ENCODE measurements at regions not wholly inside any gene's neighbourhood (a gene's known extent, or its start where the extent isn't known, plus 50 kb on each side); places are given as distances from the start of the nearest gene placed in this dataset.

DNA sequence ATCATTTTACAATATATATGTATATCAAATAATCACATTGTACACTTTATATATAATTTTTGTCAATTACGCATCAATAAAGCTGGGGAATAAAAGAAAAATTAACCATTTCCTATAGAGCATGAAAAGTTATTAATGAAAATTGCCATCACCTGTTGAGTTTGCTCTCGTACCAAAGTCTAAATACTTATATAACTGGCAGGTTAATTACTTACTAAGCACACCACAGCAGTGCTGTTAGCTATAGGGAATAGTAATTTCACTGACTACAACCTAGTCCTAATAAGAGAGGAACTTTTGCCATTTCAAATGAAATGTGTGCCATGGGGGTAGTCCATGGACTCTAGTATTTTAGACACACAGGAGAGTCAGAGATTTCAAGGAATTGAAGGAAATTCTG, 176.9 kb upstream of the COL1A2 start:
- H3K4me1 Mint-ChIP-seq (ENCODE audit: low read depth, unreplicated experiment), result no peaks in the 10 kb centered on the region
- CTCF ChIA-PET, result no interaction called here
- DNase-seq, result no peak
- intact Hi-C loops (cut with micrococcal nuclease; ENCODE audit: unreplicated experiment), result no loop called here
- no peak overlapping the region for H3K27ac Mint-ChIP-seq (ENCODE audit: unreplicated experiment)
- TF ChIP-seq, protein P1, sequence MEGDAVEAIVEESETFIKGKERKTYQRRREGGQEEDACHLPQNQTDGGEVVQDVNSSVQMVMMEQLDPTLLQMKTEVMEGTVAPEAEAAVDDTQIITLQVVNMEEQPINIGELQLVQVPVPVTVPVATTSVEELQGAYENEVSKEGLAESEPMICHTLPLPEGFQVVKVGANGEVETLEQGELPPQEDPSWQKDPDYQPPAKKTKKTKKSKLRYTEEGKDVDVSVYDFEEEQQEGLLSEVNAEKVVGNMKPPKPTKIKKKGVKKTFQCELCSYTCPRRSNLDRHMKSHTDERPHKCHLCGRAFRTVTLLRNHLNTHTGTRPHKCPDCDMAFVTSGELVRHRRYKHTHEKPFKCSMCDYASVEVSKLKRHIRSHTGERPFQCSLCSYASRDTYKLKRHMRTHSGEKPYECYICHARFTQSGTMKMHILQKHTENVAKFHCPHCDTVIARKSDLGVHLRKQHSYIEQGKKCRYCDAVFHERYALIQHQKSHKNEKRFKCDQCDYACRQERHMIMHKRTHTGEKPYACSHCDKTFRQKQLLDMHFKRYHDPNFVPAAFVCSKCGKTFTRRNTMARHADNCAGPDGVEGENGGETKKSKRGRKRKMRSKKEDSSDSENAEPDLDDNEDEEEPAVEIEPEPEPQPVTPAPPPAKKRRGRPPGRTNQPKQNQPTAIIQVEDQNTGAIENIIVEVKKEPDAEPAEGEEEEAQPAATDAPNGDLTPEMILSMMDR (IDR thresholded peaks at IDR 0.05; ENCODE audit: unreplicated experiment), result no peak
- H3K36me3 Mint-ChIP-seq (ENCODE audit: insufficient read depth, unreplicated experiment), result no peaks in the 10 kb centered on the region
- H3K27me3 Mint-ChIP-seq (ENCODE audit: unreplicated experiment), result no peaks in the 10 kb centered on the region
- H3K4me3 Mint-ChIP-seq (ENCODE audit: low read depth, unreplicated experiment), result no peak overlapping the region
- no TSS peak for BruUV-seq (replicated peaks)
- no peaks in the 10 kb centered on the region for H3K9me3 Mint-ChIP-seq (ENCODE audit: low read depth, unreplicated experiment)

DNA sequence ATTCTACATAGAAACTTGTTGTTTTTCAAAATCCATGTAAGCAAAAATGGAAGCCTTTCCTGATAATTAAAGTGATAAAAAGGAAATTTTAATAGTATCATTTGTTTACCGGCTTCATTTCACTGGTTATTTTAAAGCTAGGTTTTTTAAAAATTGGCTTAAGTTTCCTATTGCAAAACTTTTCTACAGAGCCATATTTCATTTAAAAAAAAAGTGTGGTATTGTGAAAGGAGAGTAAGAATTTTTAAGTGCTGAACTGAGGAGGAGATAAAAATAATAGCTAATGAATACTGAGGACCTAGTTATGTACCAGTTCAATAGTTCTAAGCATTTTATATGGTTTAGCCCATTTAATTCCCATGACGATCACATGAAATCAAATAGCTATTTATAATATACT, 172.2 kb upstream of the COL1A2 start:
- Mint-ChIP-seq H3K27me3 (ENCODE audit: unreplicated experiment) (no peaks in the 10 kb centered on the region), H3K36me3 (ENCODE audit: insufficient read depth, unreplicated experiment) (no peaks in the 10 kb centered on the region), H3K4me1 (ENCODE audit: low read depth, unreplicated experiment) (no peaks in the 10 kb centered on the region), H3K27ac (ENCODE audit: unreplicated experiment) (no peak overlapping the region), H3K4me3 (ENCODE audit: low read depth, unreplicated experiment) (no peak overlapping the region), H3K9me3 (ENCODE audit: low read depth, unreplicated experiment) (no peaks in the 10 kb centered on the region)
- TF ChIP-seq, protein P1 (IDR thresholded peaks at IDR 0.05; ENCODE audit: unreplicated experiment), result no peak
- BruUV-seq (replicated peaks), result no TSS peak
- intact Hi-C loops (cut with micrococcal nuclease; ENCODE audit: unreplicated experiment), result loop anchor here (2.0 to 10.0 kb wide), 4 partner anchors 134 to 598 kb away; no protein-coding TSS in a partner anchor
- no peak for DNase-seq
- CTCF ChIA-PET, result no interaction called here

DNA sequence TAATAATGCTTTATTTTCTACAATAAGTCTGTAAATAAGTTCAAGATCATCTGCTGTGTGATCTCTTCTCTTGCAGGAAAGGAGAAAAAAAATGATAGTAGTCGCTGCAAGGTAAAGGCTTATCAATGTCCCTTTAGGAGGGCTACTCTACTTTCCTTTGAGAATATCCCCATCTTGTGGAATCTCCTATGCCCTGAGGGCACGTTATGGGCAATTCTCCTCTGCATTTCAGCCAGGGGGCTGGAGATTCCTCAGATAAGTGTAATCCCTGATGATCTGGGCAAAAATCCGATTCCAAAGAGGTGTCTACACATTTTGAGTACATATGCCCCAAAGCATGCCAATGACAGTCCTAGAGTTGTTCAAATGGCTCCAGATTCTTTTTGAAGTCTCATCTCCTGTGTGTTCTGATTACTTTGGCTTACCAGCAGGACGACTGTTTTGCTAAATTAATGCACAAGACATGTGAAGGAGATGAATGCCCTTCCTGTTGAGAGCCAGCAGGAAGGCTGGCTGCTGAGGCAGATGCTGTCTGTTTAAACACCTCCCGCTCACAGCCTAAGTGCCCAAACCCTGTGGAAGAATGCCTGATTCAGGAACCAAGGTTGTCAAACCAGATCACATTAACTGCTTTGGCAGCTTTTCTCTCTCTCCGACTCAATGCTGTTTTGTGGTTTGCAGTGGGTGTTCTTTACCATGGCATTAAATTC, 171.2 kb upstream of the COL1A2 start:
- CTCF ChIA-PET, result no interaction called here
- Mint-ChIP-seq H3K9me3 (ENCODE audit: low read depth, unreplicated experiment) (no peaks in the 10 kb centered on the region), H3K27ac (ENCODE audit: unreplicated experiment) (no peak overlapping the region), H3K4me3 (ENCODE audit: low read depth, unreplicated experiment) (peak overlapping the region; percentile 51), H3K36me3 (ENCODE audit: insufficient read depth, unreplicated experiment) (no peaks in the 10 kb centered on the region), H3K27me3 (ENCODE audit: unreplicated experiment) (no peaks in the 10 kb centered on the region), H3K4me1 (ENCODE audit: low read depth, unreplicated experiment) (no peaks in the 10 kb centered on the region)
- no TSS peak for BruUV-seq (replicated peaks)
- intact Hi-C loops (cut with micrococcal nuclease; ENCODE audit: unreplicated experiment), result loop anchor here (2.0 to 10.0 kb wide), 4 partner anchors 135 to 599 kb away; no protein-coding TSS in a partner anchor
- DNase-seq, result peak; percentile 38
- TF ChIP-seq, protein P1 (IDR thresholded peaks at IDR 0.05; ENCODE audit: unreplicated experiment), result no peak

DNA sequence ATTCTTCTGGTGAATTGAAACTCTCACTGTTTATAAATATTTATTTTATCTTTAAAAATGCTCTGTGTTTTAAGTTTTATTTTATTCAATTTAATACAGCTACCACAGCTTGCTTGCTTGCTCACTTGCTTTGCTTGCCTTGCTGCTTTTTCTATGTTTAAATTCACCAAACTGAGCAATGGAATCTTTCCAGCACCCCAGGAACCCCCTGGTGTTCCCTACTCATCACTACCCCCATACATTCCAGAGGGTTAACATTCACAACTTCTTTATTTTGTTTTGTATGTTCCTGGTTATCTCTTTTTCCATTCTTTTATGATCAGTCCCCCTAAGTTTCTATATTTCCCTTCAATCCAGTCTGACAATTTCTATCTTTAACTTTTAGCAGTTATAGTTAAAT, 166.5 kb upstream of the COL1A2 start:
- Mint-ChIP-seq H3K9me3 (ENCODE audit: low read depth, unreplicated experiment) (no peaks in the 10 kb centered on the region), H3K36me3 (ENCODE audit: insufficient read depth, unreplicated experiment) (no peaks in the 10 kb centered on the region), H3K27me3 (ENCODE audit: unreplicated experiment) (no peaks in the 10 kb centered on the region), H3K4me1 (ENCODE audit: low read depth, unreplicated experiment) (no peaks in the 10 kb centered on the region), H3K4me3 (ENCODE audit: low read depth, unreplicated experiment) (no peak overlapping the region), H3K27ac (ENCODE audit: unreplicated experiment) (no peak overlapping the region)
- CTCF ChIA-PET, result no interaction called here
- intact Hi-C loops (cut with micrococcal nuclease; ENCODE audit: unreplicated experiment), result loop anchor here (10.0 kb wide), 1 partner anchor 603 kb away; no protein-coding TSS in a partner anchor
- TF ChIP-seq, protein P1 (IDR thresholded peaks at IDR 0.05; ENCODE audit: unreplicated experiment), result no peak
- DNase-seq, result no peak
- no TSS peak for BruUV-seq (replicated peaks)

Data from Calu3 (cell line).